Natural killer cell (primary cell): ENCODE measurements at regions not wholly inside any gene's neighbourhood (a gene's known extent, or its start where the extent isn't known, plus 50 kb on each side); places are given as distances from the start of the nearest gene placed in this dataset.

Source experiments
- ATAC-seq, 3 donors: fragments of 150-1000 bp in 2 of 3; fragments of 200-7000 bp in 1 of 3; cut with Tn5 transposase; 1 replicate in 1 of 3; 2 replicates in 2 of 3; pipeline ENCODE4 v1.10.0; 2021; ENCODE audit warnings: mild to moderate bottlenecking in 2 of 3, moderate library complexity in 2 of 3
- DNase-seq, 2 donors: peaks; one replicate each; pipeline versions ENCODE4 v3.0.0 to v3.0.0-alpha.2; 2013 to 2021; ENCODE audit warnings: mixed read lengths in 1 of 2
- H3K27ac ChIP-seq: one replicate; pipeline ENCODE4 v1.5.1; 2013; ENCODE audit warnings: mild to moderate bottlenecking, low read length
- H3K27me3 ChIP-seq: one replicate; pipeline ENCODE4 v1.6.1; 2013; ENCODE audit warnings: low read length; ENCODE audit not compliant: control insufficient read depth, insufficient read depth
- H3K36me3 ChIP-seq: one replicate; pipeline ENCODE4 v1.6.1; 2013; ENCODE audit warnings: low read length; ENCODE audit not compliant: control insufficient read depth, insufficient read depth
- H3K4me1 ChIP-seq: one replicate; pipeline ENCODE4 v1.6.1; 2013; ENCODE audit warnings: low read length; ENCODE audit not compliant: control insufficient read depth, insufficient read depth
- H3K4me3 ChIP-seq: one replicate; pipeline ENCODE4 v1.5.1; 2013; ENCODE audit warnings: low read length
- H3K9me3 ChIP-seq: one replicate; pipeline ENCODE4 v1.6.1; 2013; ENCODE audit warnings: low read length; ENCODE audit not compliant: control insufficient read depth, insufficient read depth
- H3K27ac Mint-ChIP-seq, 2 donors: one replicate each; pipeline ENCODE4 v1.8.0; 2022; ENCODE audit warnings: mild to moderate bottlenecking in 2 of 2, mixed read lengths in 2 of 2, moderate library complexity in 1 of 2
- H3K27me3 Mint-ChIP-seq, 2 donors: one replicate each; pipeline ENCODE4 v1.8.0; 2022; ENCODE audit warnings: low read depth in 2 of 2, mixed read lengths in 2 of 2
- H3K36me3 Mint-ChIP-seq: one replicate; pipeline ENCODE4 v1.8.0; 2022; ENCODE audit warnings: mixed read lengths
- H3K4me1 Mint-ChIP-seq, 2 donors: one replicate each; pipeline ENCODE4 v1.8.0; 2022; ENCODE audit warnings: mixed read lengths in 2 of 2
- H3K4me3 Mint-ChIP-seq: one replicate; pipeline ENCODE4 v1.8.0; 2022; ENCODE audit warnings: mild to moderate bottlenecking, moderate library complexity, mixed read lengths
- H3K9me3 Mint-ChIP-seq, 2 donors: one replicate each; pipeline ENCODE4 v1.8.0; 2022; ENCODE audit warnings: mixed read lengths in 2 of 2
- WGBS: methylation state at CpG from one replicate; pipeline ENCODE4 v1.1.7; 2013; ENCODE audit warnings: missing lambda C conversion rate; ENCODE audit not compliant: insufficient coverage; 5-methylcytosine and 5-hydroxymethylcytosine counted together
- intact Hi-C: fragments of 100-400 bp; cut with micrococcal nuclease; formaldehyde crosslinking; loops from one replicate; pipeline ENCODE4 v1.14.2; 2022
- TF ChIP-seq, protein P1 (sequence below): fragments of 200-600 bp; IDR thresholded peaks from one replicate; pipeline ENCODE4 v1.8.0; 2022; ENCODE audit warnings: antibody characterized with exemption

DNA sequence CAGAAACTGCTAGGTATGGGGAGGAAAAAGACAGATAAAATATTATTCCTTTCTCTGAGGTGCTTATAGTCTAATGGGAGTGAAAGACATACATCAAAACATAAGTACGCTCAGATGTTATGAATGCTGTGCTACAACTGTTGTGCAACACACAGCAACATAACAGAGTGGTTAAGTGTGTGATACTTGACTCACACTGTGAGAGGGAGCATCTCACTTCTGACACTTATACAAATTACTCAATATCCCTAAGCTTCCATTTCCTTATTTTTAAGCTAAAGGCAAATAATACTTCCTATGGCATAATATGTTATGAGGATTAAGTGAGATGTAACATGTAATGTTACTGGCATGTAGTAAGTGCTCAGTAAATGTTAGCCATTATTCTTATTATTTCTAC is 110.6 kb upstream of the FER start:
- intact Hi-C loops = no loop called here
- H3K9me3 ChIP-seq = no peaks in the 10 kb centered on the region
- H3K4me1 Mint-ChIP-seq = peaks cover 0 to 2% of the 10 kb centered on the region in 2 donors
- WGBS = no CpG with 5 or more reads among the region's 1 CpG
- H3K4me3 ChIP-seq = no peak overlapping the region
- peaks cover 7 to 8% of the 10 kb centered on the region in 2 donors for H3K27me3 Mint-ChIP-seq
- H3K27ac Mint-ChIP-seq = no peak overlapping the region
- H3K36me3 Mint-ChIP-seq = no peaks in the 10 kb centered on the region
- ATAC-seq = no peak
- peaks cover 1% of the 10 kb centered on the region for H3K4me1 ChIP-seq
- H3K27me3 ChIP-seq = no peaks in the 10 kb centered on the region
- TF ChIP-seq, protein P1, sequence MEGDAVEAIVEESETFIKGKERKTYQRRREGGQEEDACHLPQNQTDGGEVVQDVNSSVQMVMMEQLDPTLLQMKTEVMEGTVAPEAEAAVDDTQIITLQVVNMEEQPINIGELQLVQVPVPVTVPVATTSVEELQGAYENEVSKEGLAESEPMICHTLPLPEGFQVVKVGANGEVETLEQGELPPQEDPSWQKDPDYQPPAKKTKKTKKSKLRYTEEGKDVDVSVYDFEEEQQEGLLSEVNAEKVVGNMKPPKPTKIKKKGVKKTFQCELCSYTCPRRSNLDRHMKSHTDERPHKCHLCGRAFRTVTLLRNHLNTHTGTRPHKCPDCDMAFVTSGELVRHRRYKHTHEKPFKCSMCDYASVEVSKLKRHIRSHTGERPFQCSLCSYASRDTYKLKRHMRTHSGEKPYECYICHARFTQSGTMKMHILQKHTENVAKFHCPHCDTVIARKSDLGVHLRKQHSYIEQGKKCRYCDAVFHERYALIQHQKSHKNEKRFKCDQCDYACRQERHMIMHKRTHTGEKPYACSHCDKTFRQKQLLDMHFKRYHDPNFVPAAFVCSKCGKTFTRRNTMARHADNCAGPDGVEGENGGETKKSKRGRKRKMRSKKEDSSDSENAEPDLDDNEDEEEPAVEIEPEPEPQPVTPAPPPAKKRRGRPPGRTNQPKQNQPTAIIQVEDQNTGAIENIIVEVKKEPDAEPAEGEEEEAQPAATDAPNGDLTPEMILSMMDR = no peak
- DNase-seq = no peak
- H3K4me3 Mint-ChIP-seq = no peak overlapping the region
- H3K27ac ChIP-seq = no peak overlapping the region
- H3K9me3 Mint-ChIP-seq = no peaks in the 10 kb centered on the region
- no peaks in the 10 kb centered on the region for H3K36me3 ChIP-seq

GRCh38 chr5:108636135-108636853 is 111.4 kb upstream of the FER start:
- DNase-seq (no peak), ATAC-seq (no peak)
- intact Hi-C loops = no loop called here
- H3K27me3 Mint-ChIP-seq = peaks cover 5 to 7% of the 10 kb centered on the region in 2 donors
- H3K4me1 ChIP-seq = no peaks in the 10 kb centered on the region
- no peak overlapping the region for H3K27ac ChIP-seq
- H3K4me3 Mint-ChIP-seq = no peak overlapping the region
- 100% methylated on average over 2 of the region's 3 CpGs for WGBS
- no peaks in the 10 kb centered on the region for H3K9me3 ChIP-seq
- H3K27me3 ChIP-seq = no peaks in the 10 kb centered on the region
- H3K4me3 ChIP-seq = no peak overlapping the region
- no peak overlapping the region for H3K27ac Mint-ChIP-seq
- no peaks in the 10 kb centered on the region for H3K4me1 Mint-ChIP-seq
- no peaks in the 10 kb centered on the region for H3K36me3 ChIP-seq
- no peaks in the 10 kb centered on the region for H3K9me3 Mint-ChIP-seq
- TF ChIP-seq, protein P1 = no peak
- H3K36me3 Mint-ChIP-seq = no peaks in the 10 kb centered on the region

DNA sequence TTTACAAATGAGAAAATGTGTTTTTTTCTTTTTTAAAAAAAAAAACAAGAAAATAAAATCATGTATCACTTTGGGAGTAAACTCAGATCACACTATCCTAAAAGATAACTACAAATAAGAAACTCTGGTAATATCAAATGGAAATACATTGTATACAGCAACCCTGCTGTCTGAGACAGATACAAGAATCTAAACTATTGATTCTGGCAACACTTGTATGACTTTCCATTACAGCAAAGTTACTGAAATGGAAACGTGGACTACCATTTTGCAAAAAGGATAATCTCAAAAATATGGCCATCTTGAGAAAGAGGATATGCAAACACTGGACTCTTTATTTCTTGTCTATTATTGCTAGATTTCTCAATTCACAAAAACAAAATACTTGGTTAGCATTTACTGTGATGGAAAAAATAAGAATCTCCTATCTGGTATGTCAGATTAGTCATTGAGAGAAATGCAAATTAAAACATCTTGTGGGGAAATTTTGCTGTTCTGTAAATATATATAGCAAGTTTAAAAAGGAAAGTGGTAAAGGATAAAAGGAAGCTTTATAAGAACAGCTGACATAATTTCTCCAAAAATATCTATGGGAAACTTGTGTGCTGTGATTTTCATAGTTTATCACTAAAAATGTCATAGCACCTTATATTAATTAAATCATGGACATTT is 112.9 kb upstream of the FER start:
- H3K27ac Mint-ChIP-seq = no peak overlapping the region

More for the DNA sequence above, 112.9 kb upstream of the FER start:
- intact Hi-C loops = no loop called here
- no peak overlapping the region for H3K27ac ChIP-seq
- no peak overlapping the region for H3K4me3 Mint-ChIP-seq
- ATAC-seq (no peak), DNase-seq (no peak)
- TF ChIP-seq, protein P1 = no peak
- no peaks in the 10 kb centered on the region for H3K36me3 ChIP-seq
- no peaks in the 10 kb centered on the region for H3K4me1 ChIP-seq
- WGBS = 82% methylated on average over 1 of the region's 1 CpG
- no peaks in the 10 kb centered on the region for H3K4me1 Mint-ChIP-seq
- H3K4me3 ChIP-seq = no peak overlapping the region
- H3K9me3 ChIP-seq = no peaks in the 10 kb centered on the region
- H3K9me3 Mint-ChIP-seq = no peaks in the 10 kb centered on the region
- H3K27me3 Mint-ChIP-seq = peaks cover 5 to 7% of the 10 kb centered on the region in 2 donors
- no peaks in the 10 kb centered on the region for H3K27me3 ChIP-seq
- no peaks in the 10 kb centered on the region for H3K36me3 Mint-ChIP-seq
